ENCODE measurements at regions not wholly inside any gene's neighbourhood (a gene's known extent, or its start where the extent isn't known, plus 50 kb on each side); places are given as distances from the start of the nearest gene placed in this dataset.

- DNase-seq (ENCODE audit: extremely low read depth in 1 of 2, low read depth in 1 of 2): no peak
Measured at GRCh38 chr10:9757176-9757575, 1260.5 kb upstream of the CELF2 start.

DNA sequence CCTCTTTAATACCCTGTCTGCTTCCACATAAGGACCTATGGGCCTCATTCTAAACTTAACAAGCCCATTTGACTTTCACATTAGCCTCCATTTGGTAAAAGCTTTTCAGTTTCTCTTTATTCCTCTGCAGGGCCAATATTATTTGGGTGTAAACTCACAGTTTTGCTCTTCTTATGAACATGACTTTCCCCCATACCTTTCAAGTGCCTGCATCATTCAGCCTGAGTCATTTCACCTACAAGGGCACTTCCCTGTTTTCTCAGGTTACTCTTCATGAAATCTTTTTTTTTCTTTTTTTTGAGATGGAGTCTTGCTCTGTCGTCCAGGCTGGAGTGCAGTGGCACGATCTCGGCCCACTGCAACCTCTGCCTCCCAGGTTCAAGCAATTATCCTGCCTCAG lies 1258.1 kb upstream of the CELF2 start:
- DNase-seq (ENCODE audit: extremely low read depth in 1 of 2, low read depth in 1 of 2): no peak

DNA sequence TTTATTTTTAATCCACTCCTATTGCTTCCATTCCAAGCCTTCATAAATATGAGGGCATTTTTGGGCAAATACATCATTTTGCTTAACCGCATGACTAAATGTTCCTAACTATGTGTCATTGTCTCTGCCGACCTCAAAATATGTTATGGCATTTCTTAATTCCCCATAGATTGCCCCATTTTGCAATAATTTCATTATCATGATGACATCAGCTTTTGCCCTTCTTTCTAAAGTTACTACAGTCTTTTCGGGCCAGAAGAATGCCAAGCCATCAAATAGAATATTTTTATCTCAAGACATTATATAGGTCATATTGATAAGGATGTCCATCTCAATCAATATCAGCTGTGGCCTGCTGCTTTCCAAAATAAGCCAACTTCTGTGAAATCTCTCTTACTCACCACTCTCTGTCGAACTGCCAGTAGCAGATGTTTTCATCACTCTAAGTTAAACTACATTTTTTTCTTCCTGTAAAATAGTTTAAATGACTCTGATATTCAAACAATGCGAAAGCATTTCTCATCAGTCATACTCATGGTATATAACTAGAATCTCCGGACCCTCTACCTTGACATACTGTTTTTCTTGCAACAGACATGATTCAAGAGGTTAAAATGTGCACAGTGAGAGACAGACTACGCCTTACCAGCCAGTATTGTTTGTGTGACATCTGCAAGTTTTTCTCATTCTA lies 1254.6 kb upstream of the CELF2 start:
- DNase-seq (ENCODE audit: extremely low read depth in 1 of 2, low read depth in 1 of 2): no peak

DNA sequence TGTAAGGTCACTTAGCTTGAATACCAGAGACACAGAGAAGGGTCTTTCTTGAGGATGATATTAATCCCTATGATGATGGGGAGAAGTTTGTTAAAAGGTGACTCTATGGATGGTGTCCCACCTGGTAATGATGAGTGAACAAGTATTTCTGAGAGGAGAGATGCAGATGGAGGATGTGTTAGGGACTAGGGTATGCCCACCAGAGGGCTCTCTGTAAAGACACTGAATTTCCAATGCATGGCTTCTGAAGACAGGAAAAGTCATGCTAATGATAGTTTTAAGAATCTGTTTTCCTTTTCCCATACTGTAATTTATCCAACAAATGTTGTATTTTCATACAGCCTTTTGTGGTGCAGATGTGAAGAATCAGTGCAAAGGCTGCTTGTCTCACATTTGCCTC lies 1250.9 kb upstream of the CELF2 start:
- DNase-seq (ENCODE audit: extremely low read depth in 1 of 2, low read depth in 1 of 2): no peak

GRCh38 chr10:9781666-9782065 lies 1236.0 kb upstream of the CELF2 start:
- DNase-seq (ENCODE audit: extremely low read depth in 1 of 2, low read depth in 1 of 2): no peak

- DNase-seq (ENCODE audit: extremely low read depth in 1 of 2, low read depth in 1 of 2): no peak
Measured at GRCh38 chr10:9786101-9786500, 1231.6 kb upstream of the CELF2 start.

DNA sequence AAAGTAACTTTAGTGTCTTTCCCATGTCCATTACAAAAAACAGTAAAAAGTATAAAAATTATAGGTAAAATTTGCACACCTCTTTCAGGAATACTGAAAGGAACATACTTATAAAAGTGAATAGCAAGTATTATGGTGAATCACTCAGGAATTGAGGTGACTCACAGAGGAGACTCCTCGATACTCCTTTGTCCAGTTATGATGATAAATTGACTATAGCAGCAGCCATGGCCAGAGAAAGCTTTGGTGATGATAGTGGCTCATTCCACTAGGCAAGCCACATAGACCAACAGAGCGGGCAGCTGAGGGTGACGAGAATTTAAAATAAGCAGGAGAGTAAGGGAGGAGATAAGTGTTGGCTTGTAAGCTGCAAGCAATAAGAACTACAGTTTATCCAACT lies 1231.1 kb upstream of the CELF2 start:
- DNase-seq (ENCODE audit: extremely low read depth in 1 of 2, low read depth in 1 of 2): no peak

GRCh38 chr10:9789996-9790395 lies 1227.7 kb upstream of the CELF2 start:
- DNase-seq (ENCODE audit: extremely low read depth in 1 of 2, low read depth in 1 of 2): no peak

DNA sequence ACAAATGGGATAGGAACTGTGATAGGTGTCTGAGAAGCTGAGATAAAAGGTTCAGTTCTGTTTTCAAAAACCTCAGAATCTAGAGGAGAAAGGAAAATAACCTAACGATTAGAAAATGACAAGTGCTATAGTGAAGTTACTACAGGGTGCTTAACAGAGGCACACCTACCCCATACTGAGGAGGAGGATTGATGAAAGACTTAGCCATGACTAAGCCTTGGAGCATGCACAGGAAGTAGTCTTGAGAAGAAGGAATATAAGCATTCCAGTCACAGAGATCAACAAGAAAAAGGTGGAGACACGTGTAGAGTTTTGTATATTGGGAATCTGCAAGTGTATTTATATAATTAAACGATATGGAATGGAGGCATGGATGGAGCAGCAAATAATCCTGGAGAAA lies 1225.5 kb upstream of the CELF2 start:
- no peak for DNase-seq (ENCODE audit: extremely low read depth in 1 of 2, low read depth in 1 of 2)

DNA sequence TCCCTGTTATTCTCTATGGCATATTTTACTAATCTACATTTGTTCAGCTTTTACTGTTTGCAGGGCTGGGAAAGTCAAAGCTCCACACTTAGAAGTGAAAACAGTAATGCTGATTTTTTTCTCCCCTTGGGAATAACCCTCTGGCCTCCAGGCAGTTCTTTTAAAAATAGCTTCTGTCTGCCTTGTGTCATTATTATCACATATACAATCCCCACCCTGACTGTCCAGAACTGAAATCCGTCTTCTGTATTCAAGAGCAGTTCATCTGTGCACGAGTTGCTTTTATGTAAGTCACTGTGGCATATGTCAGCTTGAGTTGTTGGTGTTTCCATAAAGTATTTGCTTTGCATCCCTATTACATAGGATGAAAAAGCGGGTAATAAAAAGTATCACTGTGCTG lies 1221.1 kb upstream of the CELF2 start:
- DNase-seq (ENCODE audit: extremely low read depth in 1 of 2, low read depth in 1 of 2): no peak

DNA sequence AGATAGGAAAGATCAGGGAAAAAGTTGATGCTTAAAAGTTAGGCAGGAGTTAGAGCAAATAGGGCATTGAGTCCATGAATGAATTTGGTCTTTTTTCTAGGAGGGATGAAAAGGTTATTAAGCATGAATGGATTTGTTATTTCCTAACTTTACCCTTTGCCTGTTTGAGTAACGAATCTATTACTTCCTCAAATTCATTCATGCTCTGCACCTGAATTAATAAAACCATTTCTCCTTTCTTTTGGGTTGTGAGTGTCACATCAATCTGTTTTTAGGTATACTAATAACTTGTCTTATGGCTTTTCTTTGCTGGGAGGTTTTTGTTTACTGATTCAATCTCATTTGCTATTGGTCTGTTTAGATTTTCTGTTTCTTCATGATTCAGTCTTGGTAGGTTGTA lies 1217.7 kb upstream of the CELF2 start:
- DNase-seq (ENCODE audit: extremely low read depth in 1 of 2, low read depth in 1 of 2): no peak

DNA sequence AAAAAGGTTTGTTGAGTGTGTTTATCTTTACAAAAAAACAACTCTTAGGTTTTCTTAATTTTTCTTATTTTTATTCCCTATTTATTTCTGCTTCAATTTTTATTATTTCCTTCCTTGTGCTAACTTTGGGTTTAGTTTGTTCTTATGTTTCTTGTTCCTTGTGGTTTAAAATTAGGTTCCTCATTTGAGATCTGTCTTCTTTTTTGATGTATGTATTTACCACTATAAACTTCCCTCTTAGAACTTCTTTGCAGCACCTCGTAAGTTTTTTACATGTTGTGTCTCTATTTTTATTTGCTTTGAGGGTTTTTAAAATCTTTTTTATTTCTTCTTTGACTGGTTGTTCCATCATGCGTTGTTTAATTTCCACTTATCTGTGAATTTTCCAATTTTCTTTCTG lies 1217.1 kb upstream of the CELF2 start:
- DNase-seq (ENCODE audit: extremely low read depth in 1 of 2, low read depth in 1 of 2): no peak

- no peak for DNase-seq (ENCODE audit: extremely low read depth in 1 of 2, low read depth in 1 of 2)
Measured at GRCh38 chr10:9807846-9808245, 1209.8 kb upstream of the CELF2 start.

DNA sequence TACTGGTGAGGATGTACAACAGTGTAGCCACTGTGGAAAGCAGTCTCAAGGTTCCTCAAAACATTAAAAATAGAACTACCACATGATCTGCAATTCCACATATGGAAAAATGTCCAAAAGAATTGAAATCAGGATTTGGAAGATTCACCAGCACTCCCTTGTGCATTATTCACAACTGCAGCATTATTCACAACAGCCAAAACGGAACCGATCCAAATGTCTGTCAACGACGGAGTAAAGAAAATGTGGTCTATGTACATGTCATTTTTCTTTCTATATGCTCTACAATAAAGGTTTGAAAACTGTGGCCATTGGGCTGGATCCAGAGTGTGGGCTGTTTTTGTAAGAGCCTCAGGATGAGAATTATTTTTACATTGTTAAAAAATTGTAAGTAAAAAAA lies 1206.1 kb upstream of the CELF2 start:
- DNase-seq (ENCODE audit: extremely low read depth in 1 of 2, low read depth in 1 of 2): no peak

GRCh38 chr10:9814285-9814864 lies 1203.3 kb upstream of the CELF2 start:
- no peak for DNase-seq (ENCODE audit: extremely low read depth in 1 of 2, low read depth in 1 of 2)

DNA sequence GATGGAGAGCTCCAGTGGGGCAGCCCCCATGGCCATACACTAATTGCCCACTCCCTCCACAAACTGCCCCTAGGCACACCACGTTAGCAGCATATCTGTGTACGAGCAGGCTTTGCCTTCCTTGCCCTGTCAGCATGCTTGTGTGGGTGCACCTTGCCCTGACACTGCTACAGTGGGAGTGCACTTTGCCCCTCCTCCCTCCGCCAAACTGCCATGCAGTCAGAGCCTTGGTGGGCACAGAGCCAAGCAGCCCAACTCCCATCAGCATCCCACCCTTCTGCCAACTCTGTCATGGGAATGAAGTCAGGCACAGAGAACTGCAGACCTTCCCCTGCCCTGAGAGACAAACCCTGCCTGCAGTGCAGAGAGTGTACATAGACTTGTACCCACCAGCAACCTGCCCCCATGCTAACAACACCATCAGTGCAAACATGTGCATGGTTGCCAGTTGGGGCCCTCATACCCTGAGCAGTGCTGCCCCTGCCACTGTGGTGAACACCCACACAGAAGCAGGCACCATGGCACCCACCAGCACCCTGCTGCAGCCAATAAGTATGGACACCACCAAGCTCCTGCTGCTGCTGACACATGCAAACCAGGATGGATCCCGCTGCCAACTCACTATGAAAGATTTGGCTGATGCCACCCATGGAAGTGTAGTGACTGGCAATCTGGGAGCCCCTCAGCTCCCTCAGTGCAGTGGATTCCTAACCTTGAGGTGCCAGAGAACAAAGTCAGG lies 1197.7 kb upstream of the CELF2 start:
- DNase-seq (ENCODE audit: extremely low read depth in 1 of 2, low read depth in 1 of 2): no peak

DNA sequence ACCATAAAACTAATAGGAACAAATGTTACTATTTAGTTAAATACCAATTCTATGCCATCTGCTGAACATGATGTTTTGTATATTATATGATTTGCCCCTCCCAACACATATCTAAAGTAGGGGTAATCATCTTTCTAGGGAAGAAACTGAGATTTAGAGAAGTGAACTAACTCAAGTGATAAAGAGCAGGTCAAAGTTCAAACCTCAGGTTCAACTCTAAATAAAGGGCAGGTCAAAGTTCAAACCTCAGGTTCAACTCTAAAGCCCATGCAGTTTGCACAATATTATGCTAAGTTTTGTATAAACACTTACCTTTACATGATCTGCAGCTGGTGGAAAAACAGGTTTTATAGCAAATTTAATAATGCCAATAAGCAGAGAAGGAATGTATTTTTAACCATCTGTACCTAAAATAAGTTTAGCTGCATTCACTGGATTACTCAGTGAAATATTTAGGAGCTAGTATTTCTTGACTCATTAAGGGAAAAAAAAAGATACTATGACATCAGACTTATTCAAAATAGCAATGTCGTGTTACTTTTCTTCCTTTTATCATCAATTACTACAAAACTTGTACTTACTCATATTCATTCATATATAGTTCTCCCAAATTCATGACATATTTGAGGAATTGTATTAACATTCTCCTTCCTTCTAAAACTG lies 1194.3 kb upstream of the CELF2 start:
- DNase-seq (ENCODE audit: extremely low read depth in 1 of 2, low read depth in 1 of 2): no peak

DNA sequence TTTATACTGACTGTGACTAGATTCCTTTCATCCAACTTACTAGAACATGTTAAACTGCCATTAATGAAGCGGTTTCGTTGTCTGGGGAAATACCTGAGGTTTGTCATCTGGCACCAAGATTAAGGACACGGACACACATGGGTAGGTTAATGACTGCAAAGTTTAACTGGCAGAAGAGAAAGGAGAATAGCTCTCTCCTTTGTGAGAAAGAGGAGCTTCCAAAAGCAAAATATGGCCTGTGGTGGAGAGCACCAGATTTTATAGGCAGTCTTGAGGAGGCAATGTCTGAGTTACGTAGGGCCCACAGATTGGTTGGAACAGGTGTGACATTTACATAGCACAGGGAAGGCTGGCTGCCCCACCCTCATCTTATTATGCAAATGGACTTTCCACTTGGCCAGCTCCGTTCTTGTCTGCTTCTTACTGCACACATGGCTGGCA lies 1193.0 kb upstream of the CELF2 start:
- DNase-seq (ENCODE audit: extremely low read depth in 1 of 2, low read depth in 1 of 2): no peak

GRCh38 chr10:9825491-9826018 lies 1192.1 kb upstream of the CELF2 start:
- DNase-seq (ENCODE audit: extremely low read depth in 1 of 2, low read depth in 1 of 2): no peak

GRCh38 chr10:9828110-9828509 lies 1189.6 kb upstream of the CELF2 start:
- no peak for DNase-seq (ENCODE audit: extremely low read depth in 1 of 2, low read depth in 1 of 2)

- DNase-seq (ENCODE audit: extremely low read depth in 1 of 2, low read depth in 1 of 2): no peak
Measured at GRCh38 chr10:9833942-9834341, 1183.7 kb upstream of the CELF2 start.

All from stimulated activated CD8-positive, alpha-beta memory T cell treated with anti-CD3 and anti-CD28 coated beads, Interleukin-7, amount 100 ng/mL, for 48 hours (primary cell).